Parathyroid adenoma (tissue), 2 donors: ENCODE measurements at regions not wholly inside any gene's neighbourhood (a gene's known extent, or its start where the extent isn't known, plus 50 kb on each side); places are given as distances from the start of the nearest gene placed in this dataset.

ENCODE experiments used
- H2AFZ ChIP-seq: fragments of 300-600 bp; sonication (generic); one replicate; pipeline ENCODE4 v1.7.0; 2017; ENCODE audit warnings: antibody characterized with exemption, mild to moderate bottlenecking
- H3K27ac ChIP-seq: fragments of 300-600 bp; sonication (generic); one replicate; pipeline ENCODE4 v1.7.0; 2017
- H3K27me3 ChIP-seq: fragments of 300-600 bp; sonication (generic); one replicate; pipeline ENCODE4 v1.7.0; 2017; ENCODE audit warnings: low read length; ENCODE audit not compliant: control insufficient read depth, insufficient read depth
- H3K36me3 ChIP-seq: fragments of 300-600 bp; sonication (generic); one replicate; pipeline ENCODE4 v1.7.0; 2017; ENCODE audit warnings: low read length; ENCODE audit not compliant: control insufficient read depth, insufficient read depth
- H3K4me1 ChIP-seq: fragments of 300-600 bp; sonication (generic); one replicate; pipeline ENCODE4 v1.7.0; 2017; ENCODE audit warnings: control low read depth
- H3K4me2 ChIP-seq: fragments of 300-600 bp; sonication (generic); one replicate; pipeline ENCODE4 v1.7.0; 2017; ENCODE audit warnings: low read length
- H3K4me3 ChIP-seq: fragments of 300-600 bp; sonication (generic); one replicate; pipeline ENCODE4 v1.7.0; 2017; ENCODE audit warnings: low read depth, low read length
- H3K79me2 ChIP-seq: fragments of 300-600 bp; sonication (generic); one replicate; pipeline ENCODE4 v1.7.0; 2017; ENCODE audit warnings: control low read depth
- H3K9ac ChIP-seq: fragments of 300-600 bp; sonication (generic); one replicate; pipeline ENCODE4 v1.7.0; 2017; ENCODE audit warnings: mild to moderate bottlenecking
- H3K9me3 ChIP-seq: fragments of 300-600 bp; sonication (generic); one replicate; pipeline ENCODE4 v1.7.0; 2017; ENCODE audit warnings: low read length; ENCODE audit not compliant: control insufficient read depth
- CTCF ChIP-seq: fragments of 300-600 bp; sonication (generic); IDR thresholded peaks from one replicate; pipeline ENCODE4 v1.7.0; 2017; ENCODE audit warnings: antibody characterized with exemption, mild to moderate bottlenecking
- donor health status: primary hyperparathyroidism.

- Histone ChIP-seq H2AFZ (no peak overlapping the region), H3K4me3 (no peak overlapping the region), H3K27ac (no peak overlapping the region), H3K36me3 (no peaks in the 10 kb centered on the region), H3K79me2 (no peaks in the 10 kb centered on the region), H3K4me1 (no peaks in the 10 kb centered on the region), H3K27me3 (no peaks in the 10 kb centered on the region), H3K9ac (no peak overlapping the region), H3K9me3 (no peaks in the 10 kb centered on the region), H3K4me2 (no peak overlapping the region)
- TF ChIP-seq CTCF: no peak
Measured at GRCh38 chr13:40143559-40143958, 488.1 kb downstream of the COG6 start.

GRCh38 chr13:40145139-40145538 is 489.7 kb downstream of the COG6 start:
- TF ChIP-seq CTCF: no peak
- Histone ChIP-seq H3K4me1 (no peaks in the 10 kb centered on the region), H3K27me3 (no peaks in the 10 kb centered on the region), H3K79me2 (no peaks in the 10 kb centered on the region), H3K4me2 (no peak overlapping the region), H3K9me3 (no peaks in the 10 kb centered on the region), H2AFZ (no peak overlapping the region), H3K27ac (no peak overlapping the region), H3K9ac (no peak overlapping the region), H3K4me3 (no peak overlapping the region), H3K36me3 (no peaks in the 10 kb centered on the region)

GRCh38 chr13:40146063-40146462 is 490.6 kb downstream of the COG6 start:
- H3K27me3 ChIP-seq: no peaks in the 10 kb centered on the region
- no peaks in the 10 kb centered on the region for H3K9me3 ChIP-seq
- H3K4me1 ChIP-seq: no peaks in the 10 kb centered on the region
- no peak for TF ChIP-seq CTCF
- H3K9ac ChIP-seq: no peak overlapping the region
- H3K4me2 ChIP-seq: no peak overlapping the region
- H3K4me3 ChIP-seq: no peak overlapping the region
- H3K79me2 ChIP-seq: no peaks in the 10 kb centered on the region
- H3K36me3 ChIP-seq: no peaks in the 10 kb centered on the region
- H3K27ac ChIP-seq: no peak overlapping the region
- no peak overlapping the region for H2AFZ ChIP-seq

GRCh38 chr13:40146611-40147117 is 491.2 kb downstream of the COG6 start:
- H3K4me1 ChIP-seq: no peaks in the 10 kb centered on the region
- TF ChIP-seq CTCF: no peak
- H3K79me2 ChIP-seq: no peaks in the 10 kb centered on the region
- H3K4me3 ChIP-seq: no peak overlapping the region
- H3K4me2 ChIP-seq: no peak overlapping the region
- no peaks in the 10 kb centered on the region for H3K36me3 ChIP-seq
- no peaks in the 10 kb centered on the region for H3K27me3 ChIP-seq
- H3K27ac ChIP-seq: no peak overlapping the region
- H3K9ac ChIP-seq: no peak overlapping the region
- H2AFZ ChIP-seq: no peak overlapping the region
- H3K9me3 ChIP-seq: no peaks in the 10 kb centered on the region

GRCh38 chr13:40148101-40148500 is 492.6 kb downstream of the COG6 start:
- TF ChIP-seq CTCF: no peak
- Histone ChIP-seq H2AFZ (no peak overlapping the region), H3K36me3 (no peaks in the 10 kb centered on the region), H3K9me3 (no peaks in the 10 kb centered on the region), H3K27ac (no peak overlapping the region), H3K4me2 (no peak overlapping the region), H3K27me3 (no peaks in the 10 kb centered on the region), H3K9ac (no peak overlapping the region), H3K4me1 (no peaks in the 10 kb centered on the region), H3K79me2 (no peaks in the 10 kb centered on the region), H3K4me3 (no peak overlapping the region)
